H7 (cell line): ENCODE measurements at regions not wholly inside any gene's neighbourhood (a gene's known extent, or its start where the extent isn't known, plus 50 kb on each side); places are given as distances from the start of the nearest gene placed in this dataset.
A peak's percentile ranks its signal among the peaks of the same experiment; 100 is the strongest.

Experiments used
- DNase-seq: peaks from one replicate; pipeline ENCODE4 v3.0.0; 2012
- H3K27me3 ChIP-seq: 2 replicates; pipeline ENCODE4 v1.6.0; 2011; ENCODE audit warnings: mild to moderate bottlenecking, low read length; ENCODE audit not compliant: control insufficient read depth, insufficient read depth
- H3K36me3 ChIP-seq: replicated peaks from 2 replicates; pipeline ENCODE4 v1.5.1; 2011; ENCODE audit warnings: low read length; ENCODE audit not compliant: control insufficient read depth, insufficient read depth
- H3K4me3 ChIP-seq: 2 replicates; pipeline ENCODE4 v1.5.1; 2011; ENCODE audit warnings: low read depth, mild to moderate bottlenecking, control low read depth, low read length, moderate library complexity; ENCODE audit not compliant: insufficient read depth

GRCh38 chr7:156003220-156004162, 191.2 kb upstream of the SHH start:
- H3K4me3 ChIP-seq: no peak overlapping the region
- peak; percentile 45 for DNase-seq
- H3K27me3 ChIP-seq: no peaks in the 10 kb centered on the region
- no peaks in the 10 kb centered on the region for H3K36me3 ChIP-seq

- Histone ChIP-seq H3K27me3 (no peaks in the 10 kb centered on the region), H3K4me3 (no peak overlapping the region), H3K36me3 (no peaks in the 10 kb centered on the region)
- DNase-seq: no peak
Measured at GRCh38 chr7:156002362-156003066, 190.3 kb upstream of the SHH start.

GRCh38 chr7:156001496-156002260, 189.4 kb upstream of the SHH start:
- no peak for DNase-seq
- H3K36me3 ChIP-seq: no peaks in the 10 kb centered on the region
- no peaks in the 10 kb centered on the region for H3K27me3 ChIP-seq
- H3K4me3 ChIP-seq: no peak overlapping the region

- no peak overlapping the region for H3K4me3 ChIP-seq
- no peaks in the 10 kb centered on the region for H3K36me3 ChIP-seq
- no peaks in the 10 kb centered on the region for H3K27me3 ChIP-seq
- DNase-seq: peak; percentile 45
Measured at GRCh38 chr7:156000601-156001396, 188.5 kb upstream of the SHH start.

- H3K4me3 ChIP-seq: no peak overlapping the region
- no peak for DNase-seq
- H3K36me3 ChIP-seq: no peaks in the 10 kb centered on the region
- H3K27me3 ChIP-seq: no peaks in the 10 kb centered on the region
Measured at GRCh38 chr7:155999631-156000489, 187.6 kb upstream of the SHH start.

GRCh38 chr7:155998766-155999630, 186.7 kb upstream of the SHH start:
- no peak overlapping the region for H3K4me3 ChIP-seq
- no peaks in the 10 kb centered on the region for H3K36me3 ChIP-seq
- peak; percentile 50 for DNase-seq
- no peaks in the 10 kb centered on the region for H3K27me3 ChIP-seq

- DNase-seq: peak; percentile 59
- Histone ChIP-seq H3K27me3 (no peaks in the 10 kb centered on the region), H3K4me3 (no peak overlapping the region), H3K36me3 (no peaks in the 10 kb centered on the region)
Measured at GRCh38 chr7:155998328-155998691, 186.0 kb upstream of the SHH start.

- no peaks in the 10 kb centered on the region for H3K27me3 ChIP-seq
- H3K36me3 ChIP-seq: no peaks in the 10 kb centered on the region
- DNase-seq: peak; percentile 38
- no peak overlapping the region for H3K4me3 ChIP-seq
Measured at GRCh38 chr7:155997431-155998327, 185.4 kb upstream of the SHH start.

GRCh38 chr7:155996718-155997280, 184.5 kb upstream of the SHH start:
- Histone ChIP-seq H3K4me3 (no peak overlapping the region), H3K36me3 (no peaks in the 10 kb centered on the region), H3K27me3 (no peaks in the 10 kb centered on the region)
- peak; percentile 22 for DNase-seq

GRCh38 chr7:155995183-155995612, 182.9 kb upstream of the SHH start:
- peak; percentile 10 for DNase-seq
- Histone ChIP-seq H3K36me3 (no peaks in the 10 kb centered on the region), H3K4me3 (no peak overlapping the region), H3K27me3 (no peaks in the 10 kb centered on the region)

GRCh38 chr7:155994279-155994811, 182.1 kb upstream of the SHH start:
- no peak overlapping the region for H3K4me3 ChIP-seq
- peak; percentile 20 for DNase-seq
- no peaks in the 10 kb centered on the region for H3K36me3 ChIP-seq
- H3K27me3 ChIP-seq: no peaks in the 10 kb centered on the region
